SK-N-DZ (cell line): ENCODE measurements at regions not wholly inside any gene's neighbourhood (a gene's known extent, or its start where the extent isn't known, plus 50 kb on each side); places are given as distances from the start of the nearest gene placed in this dataset.

Source experiments
- DNase-seq: peaks from one replicate; pipeline ENCODE4 v3.0.0-alpha.2; 2015; ENCODE audit warnings: low spot score

DNA sequence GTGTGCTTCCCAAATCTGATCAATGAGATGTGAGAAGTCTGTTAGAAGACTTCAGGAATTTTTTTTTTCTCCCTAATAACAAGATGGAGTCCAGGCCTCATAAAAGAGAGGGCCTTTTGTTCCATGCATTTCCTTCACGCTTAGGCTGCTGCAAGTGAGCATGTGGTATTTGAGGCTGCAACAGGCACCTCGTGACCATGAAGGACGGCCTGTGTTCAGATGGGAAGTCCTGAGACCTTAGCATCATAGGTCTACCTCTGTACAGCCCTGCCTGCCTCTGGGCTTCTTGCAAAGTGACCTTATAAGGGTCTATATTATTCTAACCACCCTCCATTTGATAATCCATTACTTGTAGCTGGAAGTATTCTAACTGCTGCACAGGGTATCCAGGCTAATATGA is 86.6 kb downstream of the BOD1 start:
- no peak for DNase-seq

DNA sequence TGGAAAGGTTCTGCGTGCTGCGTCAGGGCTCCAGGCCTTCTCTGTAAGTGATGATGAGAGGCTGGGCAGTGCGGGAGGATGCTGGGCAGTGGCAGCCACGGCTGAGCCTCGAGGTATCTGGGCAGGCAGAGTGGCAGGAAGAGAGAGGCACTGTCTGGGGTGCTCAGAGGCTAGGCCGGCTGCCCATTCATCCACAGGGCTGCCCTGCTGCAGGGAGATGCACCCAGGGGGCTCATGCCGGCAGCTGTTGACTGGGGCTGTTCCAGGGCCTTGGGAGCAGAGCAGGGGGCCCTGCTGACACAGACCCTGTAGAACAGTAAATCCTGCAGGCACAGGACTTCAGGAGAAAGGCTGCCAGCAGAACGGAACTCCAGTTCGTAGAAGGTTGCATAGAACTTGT is 88.8 kb downstream of the BOD1 start:
- no peak for DNase-seq

DNA sequence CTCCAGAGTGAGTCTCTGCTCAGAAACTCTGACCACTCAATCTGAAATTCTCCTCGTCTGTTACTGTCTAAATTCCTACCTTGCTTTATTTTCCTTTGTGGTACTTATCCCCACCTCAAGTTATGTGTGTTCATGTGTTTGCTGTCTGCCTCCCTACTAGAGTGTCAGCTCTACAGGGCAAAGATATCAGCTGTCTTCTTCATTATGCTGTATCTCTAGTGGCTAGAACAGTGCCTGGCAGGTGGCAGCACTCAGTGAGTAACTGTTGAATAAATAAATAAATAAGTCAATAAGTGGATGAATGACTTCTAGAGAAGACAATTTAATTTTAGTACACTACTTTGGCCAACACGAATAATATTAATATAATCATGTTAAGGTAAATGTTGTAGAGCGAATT is 92.3 kb downstream of the BOD1 start:
- no peak for DNase-seq

DNA sequence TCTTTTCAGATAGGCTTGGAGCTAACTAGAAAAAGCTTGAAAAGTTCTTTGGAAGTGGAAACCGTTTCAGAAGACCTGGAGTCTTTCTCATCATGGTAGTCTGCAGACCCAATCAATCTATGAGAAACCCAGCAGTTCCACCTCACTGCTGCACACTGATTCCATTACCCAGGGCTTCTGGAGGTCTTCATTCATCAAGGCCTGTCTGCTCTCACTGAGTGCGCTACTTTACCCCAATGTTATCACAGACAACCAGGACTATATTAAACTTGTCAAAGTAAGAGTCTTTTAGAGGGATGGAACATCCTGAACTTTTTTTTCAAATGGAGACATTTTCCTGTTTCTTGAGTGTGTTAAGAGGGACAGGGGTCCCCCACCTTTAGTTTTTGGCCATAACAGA is 93.1 kb downstream of the BOD1 start:
- DNase-seq = peak; percentile 87

DNA sequence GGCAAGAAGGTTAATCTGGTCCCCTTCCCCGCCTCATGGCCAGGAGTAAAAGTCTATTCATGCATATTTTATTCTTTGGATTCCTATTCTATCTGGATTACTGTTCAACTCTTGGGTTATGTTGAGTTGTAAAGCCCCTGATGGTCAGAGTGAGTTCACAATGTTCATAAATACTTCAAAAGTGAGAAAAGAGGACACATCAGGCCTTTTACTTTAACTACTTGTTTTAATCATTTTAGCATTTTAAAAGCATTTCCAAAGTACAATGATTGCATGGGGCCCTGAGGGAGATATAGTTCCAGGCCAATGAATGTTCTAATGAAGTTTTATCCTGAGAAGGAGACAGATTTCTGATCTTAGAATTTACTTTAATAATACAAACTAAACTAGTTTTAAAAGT is 93.9 kb downstream of the BOD1 start:
- DNase-seq = no peak

DNA sequence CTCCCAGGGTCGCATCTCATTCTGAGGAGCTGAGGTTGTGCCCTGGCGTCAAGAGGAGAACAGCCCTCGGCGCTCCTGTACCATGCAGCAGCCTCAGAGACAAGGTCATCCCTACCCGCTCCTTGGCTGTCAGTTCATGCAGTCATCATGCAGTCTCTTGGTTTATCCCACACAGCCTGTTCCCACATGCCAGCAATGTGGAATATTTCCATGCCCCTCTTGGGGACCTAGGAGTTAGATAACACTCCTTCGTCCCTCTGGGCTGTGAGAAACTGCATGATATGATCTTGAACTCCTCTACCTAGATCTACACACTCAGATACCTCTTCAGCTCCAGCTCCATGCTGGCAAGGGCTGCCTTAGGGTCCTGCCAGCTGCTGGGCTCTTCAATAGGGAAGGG is 97.6 kb downstream of the BOD1 start:
- DNase-seq = no peak

DNA sequence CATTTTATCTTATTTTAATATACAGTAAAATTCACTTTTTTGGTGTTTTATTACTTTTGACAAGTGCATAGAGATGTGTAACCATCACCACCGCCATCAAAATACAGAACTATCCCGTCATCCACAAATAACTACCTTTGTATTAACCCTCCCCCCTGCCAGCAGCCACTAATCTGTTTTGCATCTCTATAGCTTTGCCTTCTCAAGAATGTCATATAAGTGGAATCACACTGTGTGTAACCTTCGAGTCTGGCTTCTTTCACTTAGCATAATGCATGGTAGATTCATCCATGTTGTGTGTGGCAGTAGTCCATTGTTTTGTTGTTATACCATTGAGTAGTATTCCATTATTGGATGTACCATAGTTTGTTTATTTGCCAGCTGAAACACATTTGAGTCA is 98.8 kb downstream of the BOD1 start:
- DNase-seq = no peak

DNA sequence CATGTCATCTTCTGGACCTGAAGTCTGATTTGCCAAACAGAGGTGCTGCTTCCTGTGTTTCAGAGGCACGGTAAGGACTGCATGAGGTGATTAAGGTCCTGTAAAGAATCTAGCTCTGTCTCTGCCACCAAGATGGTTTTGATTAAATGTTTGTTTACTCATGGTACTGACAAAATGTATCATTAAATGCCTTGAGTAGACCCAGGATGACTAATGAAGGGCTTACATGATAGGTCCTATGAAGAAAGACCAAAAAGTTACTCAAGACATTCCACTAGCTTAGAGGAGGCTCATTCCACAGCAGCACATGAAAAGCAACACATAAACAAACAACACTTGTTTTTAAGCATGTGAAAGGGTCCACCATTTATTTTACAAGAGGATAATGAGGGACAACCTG is 100.9 kb downstream of the BOD1 start:
- DNase-seq = no peak

DNA sequence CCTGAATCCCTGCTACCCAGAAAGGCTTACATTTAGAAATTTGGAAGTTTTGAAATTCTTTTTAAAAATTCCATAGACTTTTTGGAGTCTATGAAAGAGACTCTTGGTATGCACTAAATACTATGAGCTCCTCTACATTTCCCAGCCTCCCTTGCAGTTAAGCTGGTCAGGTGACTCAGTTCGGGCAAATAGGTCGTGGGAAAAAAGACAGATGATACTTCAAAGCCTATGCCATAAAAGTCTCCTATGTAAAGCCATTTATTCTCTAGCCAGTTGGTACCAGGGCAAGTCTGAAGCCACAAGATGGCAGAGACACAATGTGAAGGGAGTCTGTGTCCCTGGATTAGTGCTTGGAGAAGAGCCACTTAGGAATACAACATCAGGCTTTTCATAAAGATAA is 101.8 kb downstream of the BOD1 start:
- DNase-seq = no peak

DNA sequence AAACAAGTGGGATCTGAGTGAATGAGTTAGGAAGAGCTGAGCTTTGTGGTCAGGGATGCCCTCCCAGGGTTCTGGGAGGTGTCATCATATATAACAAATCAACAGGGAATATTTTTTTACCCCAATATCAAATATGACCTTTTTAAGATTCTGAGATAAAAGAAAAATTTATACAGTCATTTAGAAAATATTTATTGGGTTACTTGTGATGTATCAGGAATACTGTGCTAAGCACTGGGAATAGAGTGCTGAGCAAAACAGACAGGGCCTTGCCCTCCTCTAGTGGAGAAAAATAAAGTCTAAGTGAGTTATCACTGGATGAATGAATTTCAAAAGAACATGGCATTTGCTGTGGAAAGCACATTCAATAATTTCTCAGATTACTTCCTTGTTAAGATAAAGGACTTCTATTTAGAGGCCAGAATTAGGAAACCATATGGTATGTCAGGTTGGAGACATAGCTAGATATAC is 102.9 kb downstream of the BOD1 start:
- no peak for DNase-seq

DNA sequence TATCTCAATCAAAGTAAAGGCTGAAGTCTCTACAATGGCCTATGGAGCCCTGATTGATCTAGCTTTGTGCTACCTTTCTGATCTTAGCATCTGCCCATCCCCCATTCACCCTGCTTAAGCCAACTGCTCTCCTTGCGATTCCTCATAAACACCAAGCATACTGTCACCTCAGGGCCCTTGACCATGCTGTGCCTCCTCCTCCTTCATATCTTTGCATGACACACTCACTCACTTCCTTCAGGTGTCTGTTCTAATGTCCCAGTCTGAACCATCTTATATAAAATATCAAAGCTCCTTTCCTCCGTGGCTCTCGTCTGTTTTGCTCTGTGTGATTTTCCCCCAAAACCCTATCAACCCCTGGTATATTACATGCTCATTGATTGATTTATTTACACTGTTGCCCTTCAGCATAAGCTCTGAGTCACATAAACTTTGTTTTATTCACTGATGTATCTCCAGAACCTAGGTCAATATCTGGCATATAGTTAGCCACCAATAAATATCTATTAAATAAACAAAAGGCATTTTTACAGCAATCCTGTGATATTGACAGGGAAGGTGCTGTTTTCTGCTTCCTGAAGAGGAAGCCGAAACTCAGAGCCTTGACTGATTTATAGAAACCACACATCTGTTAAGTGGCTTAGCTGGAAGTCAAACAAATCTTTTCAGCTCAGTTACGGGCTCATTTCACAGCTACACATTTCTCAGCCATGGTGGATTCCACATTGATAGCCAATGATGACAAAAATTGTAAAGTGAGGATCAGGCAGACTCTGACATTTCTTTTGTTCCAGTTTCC is 103.6 kb downstream of the BOD1 start:
- DNase-seq = no peak

DNA sequence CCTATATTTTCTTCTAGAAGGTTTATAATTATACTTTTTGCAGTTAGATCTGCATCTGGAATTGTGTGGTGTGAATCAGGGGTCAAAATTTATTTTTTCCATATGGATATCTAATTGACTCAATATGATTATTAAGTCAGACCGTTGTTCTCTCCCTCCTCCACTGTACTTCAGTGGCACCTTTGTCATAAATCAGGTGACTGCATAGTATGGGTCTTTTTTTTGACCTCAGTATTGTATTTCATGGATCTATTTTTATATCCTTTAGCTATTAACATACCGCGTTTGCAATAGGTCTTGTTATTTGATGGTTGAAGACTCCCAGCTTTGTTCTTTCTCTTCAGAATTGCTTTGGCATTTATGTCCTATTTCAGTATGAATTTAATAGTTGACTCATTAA is 107.4 kb downstream of the BOD1 start:
- DNase-seq = no peak

DNA sequence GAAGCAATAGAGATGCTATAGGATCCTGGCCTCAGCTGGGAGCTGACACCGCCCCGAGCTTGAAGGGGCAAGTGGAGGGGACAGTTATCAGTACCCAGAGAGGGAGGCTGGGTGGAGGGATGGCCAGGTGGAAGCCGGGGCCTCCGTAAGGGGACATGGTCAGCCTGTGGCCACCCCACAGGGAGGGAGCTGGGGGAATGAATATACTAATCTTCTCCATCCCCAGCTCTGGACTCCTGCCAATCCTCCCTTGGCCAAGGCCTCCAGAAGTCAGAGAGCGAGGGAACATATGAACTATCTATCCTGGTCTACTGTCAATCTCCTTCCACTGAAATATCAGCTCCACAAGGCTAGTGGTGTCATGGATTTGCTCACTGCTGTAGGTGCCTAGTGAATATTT is 109.3 kb downstream of the BOD1 start:
- no peak for DNase-seq

DNA sequence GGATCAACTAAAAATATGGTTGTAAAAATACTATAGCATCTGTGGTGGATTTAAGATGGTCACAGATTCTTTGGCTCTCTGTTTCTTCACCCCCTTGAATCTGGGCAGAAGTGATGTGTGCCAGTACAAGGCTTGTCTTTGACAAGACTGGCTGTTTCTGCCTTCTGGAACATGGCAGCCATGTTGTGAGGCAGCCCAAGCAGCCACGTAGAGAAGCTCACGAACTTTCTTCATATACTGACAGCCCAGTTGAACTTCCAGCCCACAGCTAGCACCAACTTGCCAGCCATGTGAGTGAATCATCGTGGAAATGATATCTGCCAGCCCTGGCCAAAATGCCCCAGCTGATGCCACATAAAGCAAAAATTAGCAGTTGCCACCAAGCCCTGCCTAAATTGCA is 110.8 kb downstream of the BOD1 start:
- DNase-seq = no peak

DNA sequence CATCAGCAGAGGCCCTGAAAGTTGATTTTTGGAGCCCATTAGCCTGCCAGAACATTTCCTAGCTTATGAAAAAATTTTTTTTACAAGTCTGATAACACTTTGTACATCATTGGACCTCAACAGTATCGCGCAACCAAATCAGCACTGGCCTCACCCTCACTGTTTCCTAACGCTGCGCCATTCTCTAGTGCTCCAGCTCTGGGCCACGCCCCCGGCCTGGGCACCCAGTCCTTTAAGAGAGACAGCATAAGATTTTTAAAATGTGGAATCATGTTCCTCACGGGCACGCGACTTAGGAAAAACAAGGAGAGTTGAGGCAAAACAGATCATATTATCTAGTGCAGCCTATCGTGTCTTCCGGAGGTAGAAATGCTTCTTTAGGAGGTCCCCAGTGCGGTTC is 114.5 kb downstream of the BOD1 start:
- no peak for DNase-seq

DNA sequence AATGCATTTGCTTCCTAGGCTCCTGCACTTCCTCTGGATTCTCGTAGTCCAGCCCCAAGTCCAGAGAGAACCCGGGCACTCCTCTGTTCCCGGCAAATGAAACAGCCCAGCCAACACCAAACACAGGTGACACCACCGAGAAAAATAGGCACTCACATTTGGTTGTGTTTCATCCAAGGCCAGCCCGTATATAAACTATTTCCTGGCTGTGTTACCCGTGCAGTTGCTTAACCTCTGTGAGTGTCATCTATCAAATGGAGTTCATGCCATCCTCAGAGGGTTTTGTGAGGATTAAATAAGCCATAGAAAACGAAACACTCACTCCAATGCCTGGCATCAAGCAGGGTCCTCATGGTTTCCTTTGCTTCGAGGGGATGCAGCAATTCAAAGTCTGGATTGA is 115.2 kb downstream of the BOD1 start:
- no peak for DNase-seq

DNA sequence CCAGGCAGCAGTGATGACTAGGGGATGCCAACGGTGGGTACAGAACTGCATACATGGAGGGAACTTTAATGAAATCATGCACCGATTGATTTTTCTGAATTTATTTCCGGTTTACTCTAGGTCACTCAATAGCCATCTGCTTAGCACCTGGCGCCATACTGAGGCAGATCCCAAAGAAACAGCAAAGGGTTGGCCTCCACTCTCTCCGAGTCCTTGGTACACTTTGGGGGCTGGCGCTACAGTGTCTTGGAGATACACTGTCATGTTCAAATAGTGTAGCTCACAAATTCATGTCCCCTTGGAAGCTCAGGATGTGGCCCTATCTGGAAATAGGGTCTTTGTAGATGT is 116.3 kb downstream of the BOD1 start:
- no peak for DNase-seq

DNA sequence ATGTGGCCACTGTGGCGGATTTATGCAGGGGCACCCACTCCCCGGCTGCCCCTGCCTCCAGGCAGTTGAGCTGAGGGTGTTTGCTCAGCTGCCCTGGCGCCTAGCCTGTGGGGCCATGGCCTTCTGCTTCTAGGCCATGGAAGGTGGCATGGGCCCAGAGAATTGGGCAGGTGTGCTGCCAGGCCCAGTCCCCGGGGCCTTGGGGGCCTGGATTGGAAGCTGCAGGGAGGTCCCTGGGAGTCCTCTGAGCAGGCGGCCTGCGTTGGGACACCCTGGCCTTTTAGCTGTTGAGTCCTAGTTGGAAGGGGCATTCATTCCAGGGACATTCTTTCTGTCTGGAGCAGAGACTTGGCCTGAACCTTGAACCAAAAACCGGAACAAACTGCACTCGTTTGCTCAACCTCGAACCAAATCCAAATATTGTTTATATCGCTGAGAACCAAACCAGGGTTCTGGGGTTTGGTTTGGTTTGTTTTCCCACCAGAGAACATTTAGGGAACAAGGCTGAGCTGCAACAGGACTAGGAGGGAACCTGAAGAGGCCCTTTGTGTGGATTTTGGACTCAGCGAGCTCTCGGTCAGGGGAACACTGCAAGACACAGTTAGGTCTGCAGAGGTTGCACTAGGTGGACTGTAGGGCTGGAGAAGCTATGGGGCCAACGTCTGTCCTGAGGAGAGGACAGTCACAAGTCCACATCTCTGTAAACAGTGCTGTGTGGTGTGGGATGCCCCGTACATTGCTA is 116.8 kb downstream of the BOD1 start:
- DNase-seq = no peak

DNA sequence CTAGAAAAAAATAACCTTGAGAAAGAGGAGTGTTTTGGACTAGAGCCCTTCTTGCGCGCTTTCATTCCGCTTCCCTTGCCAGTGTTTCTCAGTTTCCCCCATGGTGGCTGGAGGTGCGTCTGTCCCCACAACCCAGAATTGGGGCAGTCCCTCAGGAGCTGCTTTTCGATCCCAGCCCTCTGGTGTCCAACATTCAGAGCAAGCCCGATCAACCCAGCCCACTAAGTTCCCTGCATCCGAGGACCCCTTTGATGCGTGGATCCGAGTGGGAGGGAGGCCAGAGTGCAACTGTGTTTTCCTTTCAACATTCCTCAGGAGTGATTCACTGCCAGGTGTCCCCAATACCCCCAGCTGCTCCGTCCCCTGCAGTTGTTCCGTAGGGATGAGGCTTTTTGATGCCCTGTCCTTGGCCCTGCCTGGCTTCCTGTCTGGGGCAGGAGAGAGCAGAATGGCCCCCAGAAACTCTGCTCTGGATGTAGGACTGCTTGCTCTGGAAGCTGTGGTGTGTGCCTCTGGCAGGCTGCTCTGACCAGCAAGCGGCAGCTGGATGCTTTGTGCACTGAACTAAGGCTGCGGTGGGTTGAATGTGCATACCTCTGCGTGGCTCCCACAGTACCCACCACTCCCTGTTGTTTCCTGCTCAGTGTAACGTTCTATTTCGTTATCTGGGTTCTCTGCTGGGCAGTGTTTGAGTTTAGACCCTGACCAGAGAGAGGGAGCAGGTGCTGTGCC is 117.5 kb downstream of the BOD1 start:
- no peak for DNase-seq

DNA sequence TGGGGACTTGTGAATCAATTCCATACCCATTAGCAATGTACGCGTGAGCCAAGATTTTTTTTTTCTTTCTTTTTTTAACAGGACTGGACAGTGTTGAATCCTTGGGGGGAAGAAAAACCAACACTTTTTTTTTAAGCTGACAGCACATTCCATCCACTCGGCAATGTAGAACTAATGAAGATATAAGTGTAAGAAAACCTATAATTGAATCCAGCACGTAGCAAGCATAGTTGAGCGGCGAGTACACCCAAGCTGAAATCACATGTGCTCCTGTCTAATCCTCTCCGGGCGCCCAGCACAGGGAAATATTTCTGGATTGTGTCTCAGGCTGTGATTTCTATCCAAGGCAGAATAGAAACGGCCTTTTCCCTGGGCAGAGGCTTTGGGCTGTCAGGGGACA is 118.2 kb downstream of the BOD1 start:
- DNase-seq = no peak

DNA sequence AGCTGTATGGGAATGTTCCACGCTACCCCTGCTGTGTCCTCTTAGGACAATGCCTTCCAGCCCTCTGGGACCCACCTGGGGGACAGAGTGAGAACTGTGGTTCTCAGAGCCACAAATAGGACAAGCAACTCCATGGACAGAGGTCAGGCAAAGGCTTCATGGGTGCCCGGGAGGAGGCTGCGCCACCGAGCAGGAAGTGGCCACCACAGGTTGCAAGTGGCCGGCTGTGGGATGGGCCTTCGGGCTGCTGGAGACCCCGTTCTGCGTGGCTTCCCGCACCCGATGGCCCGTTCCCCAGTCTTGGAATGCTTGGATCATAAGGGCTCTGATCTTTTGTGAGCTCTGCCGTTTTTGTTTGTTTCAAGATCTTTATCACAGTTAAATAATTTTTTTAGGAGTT is 118.8 kb downstream of the BOD1 start:
- no peak for DNase-seq

DNA sequence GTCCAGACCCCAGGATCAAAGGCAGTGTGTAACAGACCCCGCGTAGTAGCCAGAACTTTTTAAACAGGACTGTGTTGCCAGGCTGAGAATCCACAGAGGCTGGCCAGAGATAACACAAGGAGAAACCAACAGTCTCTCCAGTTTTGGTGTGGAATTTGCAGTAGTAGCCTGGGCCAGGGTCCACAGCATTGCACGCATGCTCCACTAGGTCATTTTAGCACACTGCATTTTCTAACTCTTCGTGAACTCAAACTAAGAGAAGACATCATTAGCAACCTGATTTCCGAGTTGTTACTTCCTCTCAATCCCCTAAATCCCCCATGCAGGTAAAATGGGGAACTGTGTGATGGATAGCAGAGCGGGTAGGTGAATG is 119.6 kb downstream of the BOD1 start:
- DNase-seq = no peak
